Naive thymus-derived CD4-positive, alpha-beta T cell (primary cell): ENCODE measurements at regions not wholly inside any gene's neighbourhood (a gene's known extent, or its start where the extent isn't known, plus 50 kb on each side); places are given as distances from the start of the nearest gene placed in this dataset.

ENCODE experiments used
- ATAC-seq: fragments of 150-1000 bp; cut with Tn5 transposase; 2 replicates; pipeline ENCODE4 v1.10.0; 2021; ENCODE audit warnings: mild to moderate bottlenecking, moderate library complexity
- CTCF ChIA-PET: fragments of 350-600 bp; sonication (Branson Sonifier 250); formaldehyde crosslinking; loops from one replicate; lab custom pipeline; 2021; ENCODE audit warnings: antibody characterized with exemption; lab: Charles Lee
- POLR2A ChIA-PET: fragments of 350-600 bp; sonication (Branson Sonifier 250); formaldehyde crosslinking; loops from one replicate; lab custom pipeline; 2021; ENCODE audit warnings: antibody characterized with exemption, inconsistent platforms; lab: Charles Lee
- DNase-seq, 9 donors: peaks; one replicate each; pipeline versions ENCODE4 v3.0.0 to v3.0.0-alpha.2; 2020 to 2022; ENCODE audit warnings: mixed read lengths in 1 of 9
- H3K27ac ChIP-seq: one replicate; pipeline ENCODE4 v1.7.0; 2013; ENCODE audit warnings: mild to moderate bottlenecking, low read depth, low read length, moderate library complexity
- H3K27me3 ChIP-seq, 2 donors: one replicate each; pipeline ENCODE4 v1.7.0; 2013; ENCODE audit warnings: low read length in 2 of 2, mild to moderate bottlenecking in 2 of 2, moderate library complexity in 2 of 2; ENCODE audit not compliant: control insufficient read depth in 2 of 2, insufficient read depth in 2 of 2
- H3K36me3 ChIP-seq, 3 experiments: 1 replicate in 2 of 3; 2 replicates in 1 of 3; pipeline ENCODE4 v1.7.0; 2013; ENCODE audit warnings: low read length in 3 of 3, mild to moderate bottlenecking in 3 of 3, moderate library complexity in 1 of 3; ENCODE audit not compliant: insufficient read depth in 3 of 3, control insufficient read depth in 2 of 3
- H3K4me1 ChIP-seq, 2 donors: one replicate each; pipeline ENCODE4 v1.7.0; 2013; ENCODE audit warnings: low read length in 2 of 2, mild to moderate bottlenecking in 2 of 2, moderate library complexity in 1 of 2; ENCODE audit not compliant: control insufficient read depth in 2 of 2, insufficient read depth in 2 of 2
- H3K4me3 ChIP-seq: 2 replicates; pipeline ENCODE4 v1.7.0; 2013; ENCODE audit warnings: mild to moderate bottlenecking, low read length
- H3K9me3 ChIP-seq, 3 experiments: 1 replicate in 2 of 3; 2 replicates in 1 of 3; pipeline ENCODE4 v1.7.0; 2013; ENCODE audit warnings: low read length in 3 of 3; ENCODE audit not compliant: control insufficient read depth in 2 of 3
- H3K27ac Mint-ChIP-seq, 9 donors: one replicate each; pipeline ENCODE4 v1.8.0; 2020 to 2022; ENCODE audit warnings: mixed read lengths in 9 of 9, mild to moderate bottlenecking in 8 of 9, moderate library complexity in 5 of 9, inconsistent platforms in 2 of 9
- H3K27me3 Mint-ChIP-seq, 5 donors: one replicate each; pipeline ENCODE4 v1.8.0; 2021 to 2022; ENCODE audit warnings: mixed read lengths in 5 of 5, mild to moderate bottlenecking in 1 of 5
- H3K36me3 Mint-ChIP-seq, 5 donors: one replicate each; pipeline ENCODE4 v1.8.0; 2020 to 2022; ENCODE audit warnings: mixed read lengths in 5 of 5, mild to moderate bottlenecking in 3 of 5, inconsistent platforms in 1 of 5
- H3K4me1 Mint-ChIP-seq, 7 donors: one replicate each; pipeline ENCODE4 v1.8.0; 2020 to 2022; ENCODE audit warnings: mixed read lengths in 7 of 7, mild to moderate bottlenecking in 3 of 7, inconsistent platforms in 1 of 7
- H3K4me3 Mint-ChIP-seq, 10 donors: one replicate each; pipeline ENCODE4 v1.8.0; 2020 to 2022; ENCODE audit warnings: mild to moderate bottlenecking in 10 of 10, mixed read lengths in 10 of 10, moderate library complexity in 6 of 10, inconsistent platforms in 2 of 10
- H3K9me3 Mint-ChIP-seq, 11 donors: one replicate each; pipeline ENCODE4 v1.8.0; 2020 to 2022; ENCODE audit warnings: mixed read lengths in 11 of 11, mild to moderate bottlenecking in 4 of 11, inconsistent platforms in 1 of 11, moderate library complexity in 1 of 11
- intact Hi-C, 2 donors: fragments of 100-400 bp; cut with micrococcal nuclease; formaldehyde crosslinking; loops; one replicate each; pipeline ENCODE4 v1.15.1; 2023

GRCh38 chr9:1276474-1276873, 226.3 kb downstream of the DMRT2 start:
- Mint-ChIP-seq H3K27me3 (peaks cover 0 to 5% (median 0%) of the 10 kb centered on the region in 5 donors), H3K4me1 (peaks cover 0 to 1% (median 0%) of the 10 kb centered on the region in 7 donors), H3K27ac (no peak overlapping the region), H3K9me3 (peaks cover 0 to 5% (median 0%) of the 10 kb centered on the region in 11 donors), H3K36me3 (no peaks in the 10 kb centered on the region), H3K4me3 (no peak overlapping the region)
- CTCF ChIA-PET = no interaction called here
- intact Hi-C loops = no loop called here
- ATAC-seq = no peak
- Histone ChIP-seq H3K27me3 (no peaks in the 10 kb centered on the region), H3K27ac (no peak overlapping the region), H3K4me3 (no peak overlapping the region), H3K9me3 (no peaks in the 10 kb centered on the region), H3K4me1 (no peaks in the 10 kb centered on the region), H3K36me3 (no peaks in the 10 kb centered on the region)
- POLR2A ChIA-PET = no interaction called here
- DNase-seq = no peak

DNA sequence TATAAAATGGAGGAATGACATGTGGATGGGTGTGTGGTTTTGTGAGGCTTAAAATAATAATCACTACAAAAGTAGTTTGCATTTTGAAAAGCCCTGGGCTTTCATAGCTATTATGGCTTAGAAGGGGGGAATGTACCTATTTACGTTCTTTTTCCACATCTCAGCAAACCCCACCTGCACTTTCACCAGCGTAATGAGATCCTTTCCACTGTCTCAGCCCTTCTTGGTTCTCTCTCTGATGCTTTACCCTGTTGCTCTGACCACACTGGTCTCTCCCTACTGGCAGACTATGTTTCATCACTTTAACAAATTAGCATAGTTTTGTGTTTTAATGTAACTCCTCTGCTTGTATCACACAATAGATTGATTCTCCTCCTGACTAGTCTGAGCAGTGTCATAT, 234.6 kb downstream of the DMRT2 start:
- H3K4me3 ChIP-seq = no peak overlapping the region
- H3K27ac ChIP-seq = no peak overlapping the region
- no peaks in the 10 kb centered on the region for H3K27me3 ChIP-seq
- DNase-seq (no peak), ATAC-seq (no peak)
- H3K4me1 ChIP-seq = no peaks in the 10 kb centered on the region
- peaks cover 0 to 22% (median 3%) of the 10 kb centered on the region in 5 donors for H3K27me3 Mint-ChIP-seq
- H3K36me3 ChIP-seq = no peaks in the 10 kb centered on the region
- POLR2A ChIA-PET = no interaction called here
- H3K4me3 Mint-ChIP-seq = no peak overlapping the region
- intact Hi-C loops = no loop called here
- H3K36me3 Mint-ChIP-seq = no peaks in the 10 kb centered on the region
- no peaks in the 10 kb centered on the region for H3K9me3 ChIP-seq
- CTCF ChIA-PET = no interaction called here
- H3K4me1 Mint-ChIP-seq = no peaks in the 10 kb centered on the region
- H3K27ac Mint-ChIP-seq = no peak overlapping the region
- H3K9me3 Mint-ChIP-seq = peaks cover 0 to 18% (median 0%) of the 10 kb centered on the region in 11 donors

DNA sequence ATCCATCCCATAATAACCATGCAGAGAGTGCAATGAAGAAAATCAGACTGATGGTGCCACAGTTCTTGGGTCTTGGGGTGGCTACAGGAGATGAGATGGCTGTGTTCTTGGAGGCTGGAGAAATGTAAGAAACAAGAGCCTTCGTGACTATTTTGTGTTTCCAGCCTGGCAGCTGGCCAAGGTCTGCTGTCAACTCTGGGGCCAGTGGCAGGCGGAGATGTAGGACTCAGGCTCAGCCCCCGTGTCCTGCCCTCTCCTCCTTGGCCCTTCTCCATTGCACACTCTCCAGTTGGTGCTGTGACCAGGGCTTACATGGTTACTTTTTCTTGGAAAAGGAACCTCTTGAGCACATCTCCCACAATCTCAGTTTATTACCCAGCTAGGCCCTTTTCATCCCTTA, 235.4 kb downstream of the DMRT2 start:
- Histone ChIP-seq H3K27ac (no peak overlapping the region), H3K27me3 (no peaks in the 10 kb centered on the region), H3K4me3 (no peak overlapping the region), H3K4me1 (no peaks in the 10 kb centered on the region), H3K9me3 (no peaks in the 10 kb centered on the region), H3K36me3 (no peaks in the 10 kb centered on the region)
- H3K27ac Mint-ChIP-seq = no peak overlapping the region
- no peaks in the 10 kb centered on the region for H3K36me3 Mint-ChIP-seq
- ATAC-seq (no peak), DNase-seq (no peak)
- ChIA-PET POLR2A (no interaction called here), CTCF (no interaction called here)
- intact Hi-C loops = no loop called here
- no peaks in the 10 kb centered on the region for H3K4me1 Mint-ChIP-seq
- peaks cover 0 to 18% (median 0%) of the 10 kb centered on the region in 11 donors for H3K9me3 Mint-ChIP-seq
- H3K27me3 Mint-ChIP-seq = peaks cover 0 to 22% (median 3%) of the 10 kb centered on the region in 5 donors
- H3K4me3 Mint-ChIP-seq = no peak overlapping the region

GRCh38 chr9:1292384-1292783, 242.2 kb downstream of the DMRT2 start:
- Histone ChIP-seq H3K4me1 (no peaks in the 10 kb centered on the region), H3K4me3 (no peak overlapping the region), H3K36me3 (no peaks in the 10 kb centered on the region), H3K9me3 (no peaks in the 10 kb centered on the region), H3K27ac (no peak overlapping the region), H3K27me3 (no peaks in the 10 kb centered on the region)
- intact Hi-C loops = no loop called here
- DNase-seq = no peak
- ChIA-PET CTCF (no interaction called here), POLR2A (no interaction called here)
- ATAC-seq = no peak
- H3K27me3 Mint-ChIP-seq = peaks cover 0 to 7% (median 0%) of the 10 kb centered on the region in 5 donors
- H3K4me3 Mint-ChIP-seq = no peak overlapping the region
- H3K4me1 Mint-ChIP-seq = peaks cover 0 to 1% (median 0%) of the 10 kb centered on the region in 7 donors
- no peak overlapping the region for H3K27ac Mint-ChIP-seq
- peaks cover 0 to 9% (median 0%) of the 10 kb centered on the region in 11 donors for H3K9me3 Mint-ChIP-seq
- no peaks in the 10 kb centered on the region for H3K36me3 Mint-ChIP-seq

DNA sequence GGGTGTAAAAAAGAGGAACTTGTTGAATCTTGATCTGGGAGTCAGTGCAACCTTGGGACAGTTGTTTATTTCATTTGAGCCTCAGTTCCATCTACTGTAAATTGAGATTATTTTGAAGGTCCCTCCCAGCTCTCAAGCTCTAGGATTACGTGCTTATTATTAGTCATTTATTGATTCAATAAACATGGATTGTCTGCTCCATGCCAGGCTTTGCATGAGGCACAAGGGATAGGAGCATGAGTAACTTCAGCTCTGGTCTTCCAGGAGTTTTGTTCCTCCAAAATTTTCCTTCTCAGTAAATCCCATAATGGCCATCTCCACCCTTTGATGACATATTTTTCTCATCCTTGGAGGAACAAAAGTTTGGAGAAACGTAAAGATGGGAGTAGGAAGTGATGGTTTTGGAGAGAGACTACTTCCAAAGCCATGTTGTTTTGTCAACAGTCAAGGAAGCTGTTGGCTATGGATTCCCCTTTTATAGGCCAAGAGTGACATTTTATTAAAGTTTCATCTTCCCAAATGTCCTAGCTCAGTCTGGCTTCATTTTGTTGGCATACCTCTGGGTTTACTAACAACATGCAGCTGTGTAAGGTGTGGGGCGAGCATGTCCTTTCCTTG, 244.6 kb downstream of the DMRT2 start:
- no peak overlapping the region for H3K4me3 ChIP-seq
- H3K27ac ChIP-seq = no peak overlapping the region
- H3K36me3 Mint-ChIP-seq = no peaks in the 10 kb centered on the region
- intact Hi-C loops = no loop called here
- peaks cover 0 to 7% (median 0%) of the 10 kb centered on the region in 5 donors for H3K27me3 Mint-ChIP-seq
- ATAC-seq = no peak
- no peaks in the 10 kb centered on the region for H3K27me3 ChIP-seq
- no peak for DNase-seq
- H3K9me3 ChIP-seq = no peaks in the 10 kb centered on the region
- ChIA-PET CTCF (no interaction called here), POLR2A (no interaction called here)
- H3K4me3 Mint-ChIP-seq = no peak overlapping the region
- no peaks in the 10 kb centered on the region for H3K36me3 ChIP-seq
- no peaks in the 10 kb centered on the region for H3K4me1 ChIP-seq
- no peak overlapping the region for H3K27ac Mint-ChIP-seq
- peaks cover 0 to 7% (median 0%) of the 10 kb centered on the region in 11 donors for H3K9me3 Mint-ChIP-seq
- H3K4me1 Mint-ChIP-seq = peaks cover 0 to 1% (median 0%) of the 10 kb centered on the region in 7 donors

DNA sequence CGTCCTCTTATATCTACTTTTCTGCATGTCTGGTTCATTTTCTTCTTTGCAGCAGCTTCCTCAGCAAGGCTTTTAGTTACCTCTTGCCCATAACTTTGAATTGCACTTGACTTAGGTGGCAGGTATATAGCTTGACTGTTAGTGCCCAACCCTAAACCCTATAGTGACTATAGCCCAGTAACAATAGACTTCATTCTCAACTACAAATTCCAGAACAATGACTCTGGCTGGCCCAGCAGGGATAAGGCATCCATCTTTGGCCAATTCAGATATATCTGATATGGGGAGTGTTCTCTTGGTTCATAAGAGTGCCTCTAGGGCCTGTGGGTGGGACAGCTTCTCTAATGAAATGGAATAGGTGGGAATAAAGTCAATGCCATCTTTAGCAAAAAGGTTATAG, 246.2 kb downstream of the DMRT2 start:
- Mint-ChIP-seq H3K36me3 (no peaks in the 10 kb centered on the region), H3K27me3 (peaks cover 0 to 2% (median 0%) of the 10 kb centered on the region in 5 donors), H3K4me3 (no peak overlapping the region), H3K4me1 (peaks cover 0 to 1% (median 0%) of the 10 kb centered on the region in 7 donors), H3K9me3 (peaks cover 0 to 5% (median 0%) of the 10 kb centered on the region in 11 donors), H3K27ac (no peak overlapping the region)
- H3K4me1 ChIP-seq = no peaks in the 10 kb centered on the region
- no peaks in the 10 kb centered on the region for H3K27me3 ChIP-seq
- H3K9me3 ChIP-seq = no peaks in the 10 kb centered on the region
- H3K27ac ChIP-seq = no peak overlapping the region
- ATAC-seq (no peak), DNase-seq (no peak)
- ChIA-PET CTCF (no interaction called here), POLR2A (no interaction called here)
- no peaks in the 10 kb centered on the region for H3K36me3 ChIP-seq
- no peak overlapping the region for H3K4me3 ChIP-seq
- intact Hi-C loops = no loop called here

DNA sequence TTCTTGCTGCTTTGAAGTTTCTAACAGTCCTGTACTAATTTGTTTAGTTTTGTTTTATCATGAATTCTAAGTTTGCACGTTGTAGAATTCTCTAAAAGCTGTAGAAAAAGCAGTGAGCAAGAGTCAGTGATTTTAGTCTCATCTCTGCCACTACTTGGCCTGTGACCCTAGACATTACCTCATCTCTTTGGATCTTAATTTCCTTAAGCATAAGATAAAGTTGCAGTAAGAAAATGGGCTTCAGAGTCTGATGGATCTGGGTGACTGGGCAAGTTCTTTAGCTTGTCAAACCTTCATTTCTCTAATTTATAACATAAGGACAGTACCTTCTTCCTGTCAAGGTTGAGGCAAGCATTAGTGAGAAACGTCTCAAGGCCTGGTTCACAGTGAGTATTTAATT, 247.9 kb downstream of the DMRT2 start:
- H3K36me3 ChIP-seq = no peaks in the 10 kb centered on the region
- Mint-ChIP-seq H3K4me1 (peaks cover 0 to 1% (median 0%) of the 10 kb centered on the region in 7 donors), H3K27ac (no peak overlapping the region), H3K4me3 (no peak overlapping the region), H3K36me3 (no peaks in the 10 kb centered on the region), H3K27me3 (no peaks in the 10 kb centered on the region), H3K9me3 (peaks cover 0 to 3% (median 0%) of the 10 kb centered on the region in 11 donors)
- no peaks in the 10 kb centered on the region for H3K4me1 ChIP-seq
- ChIA-PET POLR2A (no interaction called here), CTCF (no interaction called here)
- intact Hi-C loops = no loop called here
- ATAC-seq (no peak), DNase-seq (no peak)
- no peaks in the 10 kb centered on the region for H3K9me3 ChIP-seq
- no peak overlapping the region for H3K4me3 ChIP-seq
- no peaks in the 10 kb centered on the region for H3K27me3 ChIP-seq
- H3K27ac ChIP-seq = no peak overlapping the region
